GM21447 (cell line): ENCODE measurements at regions not wholly inside any gene's neighbourhood (a gene's known extent, or its start where the extent isn't known, plus 50 kb on each side); places are given as distances from the start of the nearest gene placed in this dataset.

Source experiments
- ATAC-seq: cut with Tn5 transposase; IDR thresholded peaks from one replicate; pipeline ENCODE4 v1.9.1; 2021; ENCODE audit not compliant: unreplicated experiment

- ATAC-seq, result no peak
Measured at GRCh38 chr4:145347684-145348083, 134.0 kb upstream of the SMAD1 start.

- no peak for ATAC-seq
Measured at GRCh38 chr4:145346081-145346480, 135.6 kb upstream of the SMAD1 start.

GRCh38 chr4:145345401-145345800, 136.3 kb upstream of the SMAD1 start:
- no peak for ATAC-seq

- no peak for ATAC-seq
Measured at GRCh38 chr4:145341381-145341780, 140.3 kb upstream of the SMAD1 start.

GRCh38 chr4:145340071-145340675, 141.5 kb upstream of the SMAD1 start:
- ATAC-seq, result no peak

GRCh38 chr4:145339075-145339725, 142.5 kb upstream of the SMAD1 start:
- no peak for ATAC-seq

- ATAC-seq, result no peak
Measured at GRCh38 chr4:145338568-145338967, 143.1 kb upstream of the SMAD1 start.

GRCh38 chr4:145337391-145337790, 144.3 kb upstream of the SMAD1 start:
- ATAC-seq, result no peak

GRCh38 chr4:145333786-145334185, 147.9 kb upstream of the SMAD1 start:
- ATAC-seq, result no peak

- ATAC-seq, result no peak
Measured at GRCh38 chr4:145326491-145326890, 146.1 kb upstream of the OTUD4 start.

GRCh38 chr4:145324161-145324560, 143.8 kb upstream of the OTUD4 start:
- ATAC-seq, result no peak

- ATAC-seq, result no peak
Measured at GRCh38 chr4:145320294-145320693, 139.9 kb upstream of the OTUD4 start.

GRCh38 chr4:145319751-145320150, 139.4 kb upstream of the OTUD4 start:
- no peak for ATAC-seq

- ATAC-seq, result no peak
Measured at GRCh38 chr4:145316897-145317574, 136.6 kb upstream of the OTUD4 start.

- no peak for ATAC-seq
Measured at GRCh38 chr4:145315811-145316225, 135.4 kb upstream of the OTUD4 start.

- ATAC-seq, result no peak
Measured at GRCh38 chr4:145308598-145308997, 128.2 kb upstream of the OTUD4 start.

GRCh38 chr4:145307763-145308430, 127.5 kb upstream of the OTUD4 start:
- ATAC-seq, result no peak

GRCh38 chr4:145307120-145307519, 126.7 kb upstream of the OTUD4 start:
- ATAC-seq, result no peak

GRCh38 chr4:145302725-145303124, 122.3 kb upstream of the OTUD4 start:
- no peak for ATAC-seq

GRCh38 chr4:145301386-145302080, 121.1 kb upstream of the OTUD4 start:
- ATAC-seq, result no peak

- peak; percentile 90 for ATAC-seq
Measured at GRCh38 chr4:145299380-145300076, 119.1 kb upstream of the OTUD4 start.
